ENCODE measurements at regions not wholly inside any gene's neighbourhood (a gene's known extent, or its start where the extent isn't known, plus 50 kb on each side); places are given as distances from the start of the nearest gene placed in this dataset.

DNA sequence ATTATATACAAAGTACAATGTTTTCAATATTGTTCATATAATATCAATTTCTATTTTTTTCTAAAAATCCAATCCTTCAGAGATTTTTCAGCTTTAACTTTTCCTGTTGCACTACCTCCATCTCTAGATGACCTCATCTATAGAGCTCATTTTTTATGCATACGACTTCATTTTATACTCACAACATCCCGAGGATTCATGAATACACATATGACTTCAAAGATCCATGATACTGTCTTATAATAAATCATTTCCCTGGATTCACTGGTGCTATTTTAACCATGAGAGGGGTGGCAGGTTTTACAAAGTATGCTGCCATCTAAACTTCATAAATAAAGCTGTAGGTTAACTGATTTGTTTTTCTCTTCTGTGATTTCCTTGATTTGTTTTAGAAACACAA, 694.6 kb downstream of the EPHA4 start:
- TF ChIP-seq, protein P1, sequence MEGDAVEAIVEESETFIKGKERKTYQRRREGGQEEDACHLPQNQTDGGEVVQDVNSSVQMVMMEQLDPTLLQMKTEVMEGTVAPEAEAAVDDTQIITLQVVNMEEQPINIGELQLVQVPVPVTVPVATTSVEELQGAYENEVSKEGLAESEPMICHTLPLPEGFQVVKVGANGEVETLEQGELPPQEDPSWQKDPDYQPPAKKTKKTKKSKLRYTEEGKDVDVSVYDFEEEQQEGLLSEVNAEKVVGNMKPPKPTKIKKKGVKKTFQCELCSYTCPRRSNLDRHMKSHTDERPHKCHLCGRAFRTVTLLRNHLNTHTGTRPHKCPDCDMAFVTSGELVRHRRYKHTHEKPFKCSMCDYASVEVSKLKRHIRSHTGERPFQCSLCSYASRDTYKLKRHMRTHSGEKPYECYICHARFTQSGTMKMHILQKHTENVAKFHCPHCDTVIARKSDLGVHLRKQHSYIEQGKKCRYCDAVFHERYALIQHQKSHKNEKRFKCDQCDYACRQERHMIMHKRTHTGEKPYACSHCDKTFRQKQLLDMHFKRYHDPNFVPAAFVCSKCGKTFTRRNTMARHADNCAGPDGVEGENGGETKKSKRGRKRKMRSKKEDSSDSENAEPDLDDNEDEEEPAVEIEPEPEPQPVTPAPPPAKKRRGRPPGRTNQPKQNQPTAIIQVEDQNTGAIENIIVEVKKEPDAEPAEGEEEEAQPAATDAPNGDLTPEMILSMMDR (IDR thresholded peaks at IDR 0.05): no peak
- no peak for TF ChIP-seq POLR2AphosphoS5 (IDR thresholded peaks at IDR 0.05)
- TF ChIP-seq POLR2A (IDR thresholded peaks at IDR 0.05): no peak

Data from breast epithelium (tissue), 3 donors.